ENCODE measurements at regions not wholly inside any gene's neighbourhood (a gene's known extent, or its start where the extent isn't known, plus 50 kb on each side); places are given as distances from the start of the nearest gene placed in this dataset.

DNA sequence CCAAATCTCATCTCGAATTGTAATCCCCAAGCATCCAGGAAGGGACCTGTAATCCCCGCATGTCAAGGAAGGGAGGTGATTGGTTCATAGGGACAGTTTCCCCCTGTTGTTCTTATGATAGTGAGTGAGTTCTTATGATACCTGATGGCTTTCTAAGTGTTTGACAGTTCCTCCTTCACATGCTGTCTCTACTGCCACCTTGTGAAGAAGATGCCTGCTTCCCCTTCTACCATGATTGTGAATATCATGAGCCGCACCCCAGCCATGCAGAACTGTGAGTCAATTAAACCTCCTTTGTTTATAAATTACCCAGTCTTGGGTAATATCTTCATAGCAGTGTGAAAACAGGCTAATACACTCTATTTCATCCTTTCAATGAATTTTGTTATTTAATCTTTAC, 446.7 kb downstream of the RNF144A start:
- H3K9me3 ChIP-seq (replicated peaks; ENCODE audit: control insufficient read depth, insufficient read depth, low read depth, low read length), result no peaks in the 10 kb centered on the region; the same call in 1 of the 2 replicates
- BruUV-seq (replicated peaks), result no TSS peak
- H2AFZ ChIP-seq (ENCODE audit: low read depth, low read length), result no peak overlapping the region
- in situ Hi-C loops (cut with MboI) (no loop called here), intact Hi-C loops (cut with micrococcal nuclease) (loop anchor here (10.0 kb wide), 1 partner anchor 159 kb away; no protein-coding TSS in a partner anchor)
- H3K9me1 ChIP-seq (ENCODE audit: control insufficient read depth, insufficient read depth, low read length), result no peaks in the 10 kb centered on the region
- H3K9ac ChIP-seq (ENCODE audit: insufficient read depth in 1 of 2, low read depth in 2 of 2, low read length in 2 of 2), result no peak overlapping the region
- H4K20me1 ChIP-seq (replicated peaks; ENCODE audit: control insufficient read depth, insufficient read depth, low read length), result no peaks in the 10 kb centered on the region
- CTCF ChIA-PET (ENCODE audit: low intra/inter-chr PET ratio), result no interaction called here
- 5% methylated on average over 3 of the region's 3 CpGs for WGBS (ENCODE audit: insufficient coverage, low coverage, missing lambda C conversion rate)
- no peak overlapping the region for H3K4me3 ChIP-seq
- POLR2A ChIA-PET, result no interaction called here
- no peaks in the 10 kb centered on the region for H3K79me2 ChIP-seq (ENCODE audit: control insufficient read depth, insufficient read depth, low read length)
- TF ChIP-seq, protein P1, sequence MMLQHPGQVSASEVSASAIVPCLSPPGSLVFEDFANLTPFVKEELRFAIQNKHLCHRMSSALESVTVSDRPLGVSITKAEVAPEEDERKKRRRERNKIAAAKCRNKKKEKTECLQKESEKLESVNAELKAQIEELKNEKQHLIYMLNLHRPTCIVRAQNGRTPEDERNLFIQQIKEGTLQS (IDR thresholded peaks at IDR 0.05), result no peak
- TF ChIP-seq, protein P1 (CRISPR knock-in tag; conservative IDR thresholded peaks at IDR 0.05), result no peak
- TF ChIP-seq, protein P2, sequence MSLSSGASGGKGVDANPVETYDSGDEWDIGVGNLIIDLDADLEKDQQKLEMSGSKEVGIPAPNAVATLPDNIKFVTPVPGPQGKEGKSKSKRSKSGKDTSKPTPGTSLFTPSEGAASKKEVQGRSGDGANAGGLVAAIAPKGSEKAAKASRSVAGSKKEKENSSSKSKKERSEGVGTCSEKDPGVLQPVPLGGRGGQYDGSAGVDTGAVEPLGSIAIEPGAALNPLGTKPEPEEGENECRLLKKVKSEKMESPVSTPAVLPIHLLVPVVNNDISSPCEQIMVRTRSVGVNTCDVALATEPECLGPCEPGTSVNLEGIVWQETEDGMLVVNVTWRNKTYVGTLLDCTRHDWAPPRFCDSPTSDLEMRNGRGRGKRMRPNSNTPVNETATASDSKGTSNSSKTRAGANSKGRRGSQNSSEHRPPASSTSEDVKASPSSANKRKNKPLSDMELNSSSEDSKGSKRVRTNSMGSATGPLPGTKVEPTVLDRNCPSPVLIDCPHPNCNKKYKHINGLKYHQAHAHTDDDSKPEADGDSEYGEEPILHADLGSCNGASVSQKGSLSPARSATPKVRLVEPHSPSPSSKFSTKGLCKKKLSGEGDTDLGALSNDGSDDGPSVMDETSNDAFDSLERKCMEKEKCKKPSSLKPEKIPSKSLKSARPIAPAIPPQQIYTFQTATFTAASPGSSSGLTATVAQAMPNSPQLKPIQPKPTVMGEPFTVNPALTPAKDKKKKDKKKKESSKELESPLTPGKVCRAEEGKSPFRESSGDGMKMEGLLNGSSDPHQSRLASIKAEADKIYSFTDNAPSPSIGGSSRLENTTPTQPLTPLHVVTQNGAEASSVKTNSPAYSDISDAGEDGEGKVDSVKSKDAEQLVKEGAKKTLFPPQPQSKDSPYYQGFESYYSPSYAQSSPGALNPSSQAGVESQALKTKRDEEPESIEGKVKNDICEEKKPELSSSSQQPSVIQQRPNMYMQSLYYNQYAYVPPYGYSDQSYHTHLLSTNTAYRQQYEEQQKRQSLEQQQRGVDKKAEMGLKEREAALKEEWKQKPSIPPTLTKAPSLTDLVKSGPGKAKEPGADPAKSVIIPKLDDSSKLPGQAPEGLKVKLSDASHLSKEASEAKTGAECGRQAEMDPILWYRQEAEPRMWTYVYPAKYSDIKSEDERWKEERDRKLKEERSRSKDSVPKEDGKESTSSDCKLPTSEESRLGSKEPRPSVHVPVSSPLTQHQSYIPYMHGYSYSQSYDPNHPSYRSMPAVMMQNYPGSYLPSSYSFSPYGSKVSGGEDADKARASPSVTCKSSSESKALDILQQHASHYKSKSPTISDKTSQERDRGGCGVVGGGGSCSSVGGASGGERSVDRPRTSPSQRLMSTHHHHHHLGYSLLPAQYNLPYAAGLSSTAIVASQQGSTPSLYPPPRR (CRISPR knock-in tag; IDR thresholded peaks at IDR 0.05; ENCODE audit: borderline replicate concordance), result no peak
- no peak for TF ChIP-seq HEY1 (CRISPR knock-in tag; IDR thresholded peaks at IDR 0.05; ENCODE audit: borderline replicate concordance)
- TF ChIP-seq NFIC (IDR thresholded peaks at IDR 0.05), result no peak
- TF ChIP-seq IRF2 (CRISPR knock-in tag; IDR thresholded peaks at IDR 0.05), result no peak
- no peak for TF ChIP-seq YY1 (IDR thresholded peaks at IDR 0.05; ENCODE audit: borderline replicate concordance in 1 of 3, control insufficient read depth in 1 of 3, extremely low read depth in 1 of 3, insufficient read depth in 3 of 3, insufficient read length in 1 of 3, insufficient replicate concordance in 2 of 3, low read depth in 1 of 3, low read length in 2 of 3)
- TF ChIP-seq SNIP1 (IDR thresholded peaks at IDR 0.05; ENCODE audit: low read depth), result no peak
- no peak for TF ChIP-seq ZNF311 (CRISPR knock-in tag; IDR thresholded peaks at IDR 0.05)
- no peak for TF ChIP-seq PHF20 (IDR thresholded peaks at IDR 0.05; ENCODE audit: partially characterized antibody)
- TF ChIP-seq TEAD2 (tag; IDR thresholded peaks at IDR 0.05), result no peak
- no peak for TF ChIP-seq RUNX1 (IDR thresholded peaks at IDR 0.05; ENCODE audit: low read depth)
- no peak for TF ChIP-seq ZNF3 (CRISPR knock-in tag; IDR thresholded peaks at IDR 0.05)
- no peak for TF ChIP-seq ZNF274 (IDR thresholded peaks at IDR 0.05; ENCODE audit: borderline replicate concordance, low read depth, low read length)
- TF ChIP-seq ARID1B (IDR thresholded peaks at IDR 0.05), result no peak
- TF ChIP-seq ZZZ3 (IDR thresholded peaks at IDR 0.05), result no peak
- FAIRE-seq, result no peak
- no peak overlapping the region for H3K4me2 ChIP-seq (ENCODE audit: insufficient read depth, low read length)
- H3K27ac ChIP-seq (ENCODE audit: extremely low read depth, low read depth, low read length), result no peak overlapping the region
- H3K36me3 ChIP-seq (ENCODE audit: control insufficient read depth, insufficient read depth, low read length), result no peaks in the 10 kb centered on the region
- peak in 1 of 4 experiments; percentile 3 for DNase-seq (ENCODE audit: extremely low read depth in 1 of 4, low spot score in 3 of 4)
- no peaks in the 10 kb centered on the region for H3K27me3 ChIP-seq (ENCODE audit: control insufficient read depth in 2 of 2, insufficient read depth in 2 of 2, low read length in 2 of 2)
- ATAC-seq, result no peak
- no peaks in the 10 kb centered on the region for H3K4me1 ChIP-seq (replicated peaks in 1 of 2; ENCODE audit: control insufficient read depth in 2 of 2, insufficient read depth in 2 of 2, low read length in 2 of 2)

Data from K562 (cell line).